ENCODE measurements at regions not wholly inside any gene's neighbourhood (a gene's known extent, or its start where the extent isn't known, plus 50 kb on each side); places are given as distances from the start of the nearest gene placed in this dataset.

- DNase-seq (ENCODE audit: extremely low read depth in 1 of 2, low read depth in 1 of 2), result peak in 1 of 2 donors; percentile 34
Measured at GRCh38 chr1:42035205-42035829, 116.6 kb upstream of the HIVEP3 start.

- no peak for DNase-seq (ENCODE audit: extremely low read depth in 1 of 2, low read depth in 1 of 2)
Measured at GRCh38 chr1:42034426-42034825, 115.7 kb upstream of the HIVEP3 start.

GRCh38 chr1:42033629-42034028, 114.9 kb upstream of the HIVEP3 start:
- DNase-seq (ENCODE audit: extremely low read depth in 1 of 2, low read depth in 1 of 2), result no peak

GRCh38 chr1:42017730-42018129, 99.0 kb upstream of the HIVEP3 start:
- no peak for DNase-seq (ENCODE audit: extremely low read depth in 1 of 2, low read depth in 1 of 2)

- DNase-seq (ENCODE audit: extremely low read depth in 1 of 2, low read depth in 1 of 2), result no peak
Measured at GRCh38 chr1:42017259-42017658, 98.5 kb upstream of the HIVEP3 start.

- DNase-seq (ENCODE audit: extremely low read depth in 1 of 2, low read depth in 1 of 2), result no peak
Measured at GRCh38 chr1:42014823-42015222, 96.1 kb upstream of the HIVEP3 start.

GRCh38 chr1:42013881-42014470, 95.3 kb upstream of the HIVEP3 start:
- DNase-seq (ENCODE audit: extremely low read depth in 1 of 2, low read depth in 1 of 2), result no peak

GRCh38 chr1:42012852-42013251, 94.1 kb upstream of the HIVEP3 start:
- no peak for DNase-seq (ENCODE audit: extremely low read depth in 1 of 2, low read depth in 1 of 2)

GRCh38 chr1:42010381-42010780, 91.7 kb upstream of the HIVEP3 start:
- no peak for DNase-seq (ENCODE audit: extremely low read depth in 1 of 2, low read depth in 1 of 2)

- DNase-seq (ENCODE audit: extremely low read depth in 1 of 2, low read depth in 1 of 2), result no peak
Measured at GRCh38 chr1:42008264-42008663, 89.5 kb upstream of the HIVEP3 start.

GRCh38 chr1:42006836-42007235, 88.1 kb upstream of the HIVEP3 start:
- no peak for DNase-seq (ENCODE audit: extremely low read depth in 1 of 2, low read depth in 1 of 2)

- DNase-seq (ENCODE audit: extremely low read depth in 1 of 2, low read depth in 1 of 2), result no peak
Measured at GRCh38 chr1:42006093-42006492, 87.4 kb upstream of the HIVEP3 start.

GRCh38 chr1:42005530-42005929, 86.8 kb upstream of the HIVEP3 start:
- DNase-seq (ENCODE audit: extremely low read depth in 1 of 2, low read depth in 1 of 2), result no peak

GRCh38 chr1:42004860-42005259, 86.1 kb upstream of the HIVEP3 start:
- no peak for DNase-seq (ENCODE audit: extremely low read depth in 1 of 2, low read depth in 1 of 2)

- no peak for DNase-seq (ENCODE audit: extremely low read depth in 1 of 2, low read depth in 1 of 2)
Measured at GRCh38 chr1:42004322-42004721, 85.6 kb upstream of the HIVEP3 start.

GRCh38 chr1:42003433-42003832, 84.7 kb upstream of the HIVEP3 start:
- no peak for DNase-seq (ENCODE audit: extremely low read depth in 1 of 2, low read depth in 1 of 2)

- no peak for DNase-seq (ENCODE audit: extremely low read depth in 1 of 2, low read depth in 1 of 2)
Measured at GRCh38 chr1:42002220-42002619, 83.5 kb upstream of the HIVEP3 start.

- DNase-seq (ENCODE audit: extremely low read depth in 1 of 2, low read depth in 1 of 2), result no peak
Measured at GRCh38 chr1:42000766-42001165, 82.0 kb upstream of the HIVEP3 start.

GRCh38 chr1:41999884-42000283, 81.2 kb upstream of the HIVEP3 start:
- no peak for DNase-seq (ENCODE audit: extremely low read depth in 1 of 2, low read depth in 1 of 2)

- DNase-seq (ENCODE audit: extremely low read depth in 1 of 2, low read depth in 1 of 2), result no peak
Measured at GRCh38 chr1:41998250-41998649, 79.5 kb upstream of the HIVEP3 start.

GRCh38 chr1:41997153-41997552, 78.4 kb upstream of the HIVEP3 start:
- DNase-seq (ENCODE audit: extremely low read depth in 1 of 2, low read depth in 1 of 2), result no peak

GRCh38 chr1:41995441-41996130, 76.9 kb upstream of the HIVEP3 start:
- no peak for DNase-seq (ENCODE audit: extremely low read depth in 1 of 2, low read depth in 1 of 2)
